WTC11 (cell line): ENCODE measurements at regions not wholly inside any gene's neighbourhood (a gene's known extent, or its start where the extent isn't known, plus 50 kb on each side); places are given as distances from the start of the nearest gene placed in this dataset.

ENCODE experiments used
- ATAC-seq: fragments of 200-7000 bp; cut with Tn5 transposase; 2 replicates; pipeline ENCODE4 v1.10.0; 2021; ENCODE audit warnings: mild to moderate bottlenecking, moderate library complexity
- CTCF ChIA-PET: fragments of 300-600 bp; sonication (Branson Sonifier 250); formaldehyde crosslinking; loops from one replicate; lab custom pipeline; 2021; ENCODE audit warnings: antibody characterized with exemption; lab: Charles Lee
- POLR2A ChIA-PET: fragments of 350-600 bp; sonication (Branson Sonifier 250); formaldehyde crosslinking; loops from one replicate; lab custom pipeline; 2021; ENCODE audit warnings: antibody characterized with exemption; lab: Charles Lee
- DNase-seq: peaks from one replicate; pipeline ENCODE4 v3.0.0; 2021; ENCODE audit warnings: low spot score
- H3K27ac Mint-ChIP-seq: 2 replicates; pipeline ENCODE4 v1.8.0; 2021; ENCODE audit warnings: mixed read lengths
- H3K27me3 Mint-ChIP-seq: 2 replicates; pipeline ENCODE4 v1.8.0; 2021; ENCODE audit warnings: low read depth, mild to moderate bottlenecking, moderate library complexity, mixed read lengths
- H3K36me3 Mint-ChIP-seq: 2 replicates; pipeline ENCODE4 v1.8.0; 2021; ENCODE audit warnings: mixed read lengths
- H3K4me1 Mint-ChIP-seq: 2 replicates; pipeline ENCODE4 v1.8.0; 2022; ENCODE audit warnings: mixed read lengths
- H3K4me3 Mint-ChIP-seq: 2 replicates; pipeline ENCODE4 v1.8.0; 2021; ENCODE audit warnings: mild to moderate bottlenecking, moderate library complexity, mixed read lengths
- H3K9me3 Mint-ChIP-seq: 2 replicates; pipeline ENCODE4 v1.8.0; 2021; ENCODE audit warnings: mixed read lengths
- ATF2 ChIP-seq: sonication (generic); formaldehyde crosslinking; IDR thresholded peaks from 2 replicates; pipeline ENCODE4 v1.8.1; 2022; ENCODE audit warnings: low read depth, missing genetic modification reagents, borderline replicate concordance
- E2F5 ChIP-seq: sonication (generic); formaldehyde crosslinking; IDR thresholded peaks from 2 replicates; pipeline ENCODE4 v1.8.1; 2022; ENCODE audit warnings: mild to moderate bottlenecking, moderate library complexity, missing genetic modification reagents
- EMX1 ChIP-seq: fragments of 250-450 bp; sonication (Bioruptor Pico); IDR thresholded peaks from 2 replicates; pipeline ENCODE4 v1.8.0; 2021; ENCODE audit warnings: mild to moderate bottlenecking
- HMGXB4 ChIP-seq: sonication (generic); formaldehyde crosslinking; IDR thresholded peaks from 2 replicates; pipeline ENCODE4 v1.8.1; 2023; ENCODE audit warnings: mild to moderate bottlenecking, moderate library complexity, missing genetic modification reagents
- IRF1 ChIP-seq: sonication (generic); formaldehyde crosslinking; IDR thresholded peaks from 2 replicates; pipeline ENCODE4 v1.8.0; 2023; ENCODE audit warnings: missing genetic modification reagents
- JAZF1 ChIP-seq: fragments of 250-450 bp; sonication (Bioruptor Pico); IDR thresholded peaks from 2 replicates; pipeline ENCODE4 v1.9.0; 2021; ENCODE audit warnings: moderate library complexity, mild to moderate bottlenecking, inconsistent platforms
- MLX ChIP-seq: sonication (generic); formaldehyde crosslinking; IDR thresholded peaks from 2 replicates; pipeline ENCODE4 v1.8.1; 2023; ENCODE audit warnings: mild to moderate bottlenecking, missing genetic modification reagents, moderate library complexity
- PRRX2 ChIP-seq: fragments of 250-450 bp; sonication (Bioruptor Pico); IDR thresholded peaks from 2 replicates; pipeline ENCODE4 v1.8.0; 2021; ENCODE audit warnings: mild to moderate bottlenecking
- SMAD3 ChIP-seq: sonication (generic); formaldehyde crosslinking; IDR thresholded peaks from 2 replicates; pipeline ENCODE4 v1.8.0; 2022; ENCODE audit warnings: missing genetic modification reagents, mild to moderate bottlenecking, borderline replicate concordance
- SP1 ChIP-seq: sonication (generic); formaldehyde crosslinking; conservative IDR thresholded peaks from 2 replicates; pipeline ENCODE4 v1.8.1; 2022; ENCODE audit warnings: missing genetic modification reagents
- USF1 ChIP-seq: sonication (generic); formaldehyde crosslinking; IDR thresholded peaks from 2 replicates; pipeline ENCODE4 v1.8.0; 2022; ENCODE audit warnings: mild to moderate bottlenecking, missing genetic modification reagents
- ZBTB43 ChIP-seq: sonication (generic); formaldehyde crosslinking; IDR thresholded peaks from 2 replicates; pipeline ENCODE4 v1.8.1; 2023; ENCODE audit warnings: mild to moderate bottlenecking, missing genetic modification reagents
- ZMAT4 ChIP-seq: fragments of 250-450 bp; sonication (Bioruptor Pico); IDR thresholded peaks from 2 replicates; pipeline ENCODE4 v1.9.0; 2021; ENCODE audit warnings: mild to moderate bottlenecking
- ZNF121 ChIP-seq: sonication (generic); formaldehyde crosslinking; IDR thresholded peaks from 2 replicates; pipeline ENCODE4 v1.8.0; 2023; ENCODE audit warnings: missing genetic modification reagents
- ZNF263 ChIP-seq: sonication (generic); formaldehyde crosslinking; IDR thresholded peaks from 2 replicates; pipeline ENCODE4 v1.8.1; 2022; ENCODE audit warnings: low read depth, mild to moderate bottlenecking, moderate library complexity, missing genetic modification reagents
- ZNF425 ChIP-seq: fragments of 250-450 bp; sonication (Bioruptor Pico); conservative IDR thresholded peaks from 2 replicates; pipeline ENCODE4 v1.9.0; 2021; ENCODE audit warnings: mild to moderate bottlenecking

- TF ChIP-seq SP1 (no peak), E2F5 (no peak), ZNF263 (no peak), ZBTB43 (no peak)
- TF ChIP-seq, all 79 proteins: peak for 0
These were observed 76.8 kb upstream of the CISTR start (continued) for GRCh38 chr12:53828598-53828997.

- Mint-ChIP-seq H3K4me1 (peaks cover 16% of the 10 kb centered on the region), H3K27ac (no peak overlapping the region)
- POLR2A ChIA-PET = no interaction called here
- CTCF ChIA-PET = no interaction called here
- ATAC-seq = no peak
- no peak for TF ChIP-seq MLX
- TF ChIP-seq ATF2 (CRISPR knock-in tag) = no peak
- no peak for TF ChIP-seq USF1 (CRISPR knock-in tag)
- no peak for TF ChIP-seq IRF1 (CRISPR knock-in tag)
- TF ChIP-seq ZNF425 = no peak
- TF ChIP-seq ZNF121 = no peak
- no peak for TF ChIP-seq EMX1
- no peak for TF ChIP-seq JAZF1 (CRISPR knock-in tag)
- TF ChIP-seq ZMAT4 (CRISPR knock-in tag) = no peak
- no peak for TF ChIP-seq SMAD3 (CRISPR knock-in tag)
- no peak for TF ChIP-seq PRRX2 (CRISPR knock-in tag)
- TF ChIP-seq HMGXB4 (CRISPR knock-in tag) = no peak
- TF ChIP-seq E2F5 = no peak
- TF ChIP-seq, all 79 proteins: peak for 0
- DNase-seq = no peak
- Mint-ChIP-seq H3K9me3 (no peaks in the 10 kb centered on the region), H3K4me3 (no peak overlapping the region), H3K27me3 (peaks cover 5% of the 10 kb centered on the region; the same call in 1 of the 2 replicates), H3K36me3 (no peaks in the 10 kb centered on the region)
These were observed 77.5 kb upstream of the CISTR start for GRCh38 chr12:53829130-53829819.
